Stomach (tissue), 8 donors: ENCODE measurements at regions not wholly inside any gene's neighbourhood (a gene's known extent, or its start where the extent isn't known, plus 50 kb on each side); places are given as distances from the start of the nearest gene placed in this dataset.

Experiments used
- DNase-seq, 2 donors: peaks; one replicate each; pipeline versions ENCODE4 v3.0.0 to v3.0.0-alpha.2; 2013 to 2019
- H3K27ac ChIP-seq, 5 donors: fragments of 200-600 bp in 4 of 5; sonication (generic) in 4 of 5; one replicate each; pipeline ENCODE4 v1.5.1; 2013 to 2019; ENCODE audit warnings: mild to moderate bottlenecking in 1 of 5, moderate library complexity in 1 of 5
- H3K27me3 ChIP-seq, 3 donors: fragments of 200-600 bp; sonication (generic); one replicate each; pipeline ENCODE4 v1.5.1; 2017 to 2019; ENCODE audit warnings: mixed run types in 1 of 3
- H3K36me3 ChIP-seq, 4 donors: fragments of 200-600 bp; sonication (generic); 1 replicate in 3 of 4; 2 replicates in 1 of 4; pipeline ENCODE4 v1.5.1; 2016 to 2019
- H3K4me1 ChIP-seq, 4 donors: fragments of 200-600 bp; sonication (generic); one replicate each; pipeline ENCODE4 v1.5.1; 2016 to 2019
- H3K4me3 ChIP-seq, 4 donors: fragments of 200-600 bp; sonication (generic) in 3 of 4; one replicate each; pipeline ENCODE4 v1.5.1; 2016 to 2019; ENCODE audit warnings: mild to moderate bottlenecking in 1 of 4
- H3K9me3 ChIP-seq, 4 donors: fragments of 200-600 bp; sonication (generic); one replicate each; pipeline ENCODE4 v1.5.1; 2016 to 2019
- CTCF ChIP-seq, 7 experiments: fragments of 450-650 bp in 4 of 7; fragments of 200-600 bp in 3 of 7; sonication (generic) in 3 of 7; IDR thresholded peaks; one replicate each; pipeline ENCODE4 v1.5.1; 2016 to 2019; ENCODE audit warnings: antibody characterized with exemption in 7 of 7, control low read depth in 2 of 7, mild to moderate bottlenecking in 1 of 7
- EP300 ChIP-seq: sonication (generic); formaldehyde crosslinking; IDR thresholded peaks from one replicate; pipeline ENCODE4 v1.6.1; 2017; ENCODE audit warnings: antibody characterized with exemption
- POLR2A ChIP-seq, 4 donors: fragments of 450-650 bp; IDR thresholded peaks; one replicate each; pipeline ENCODE4 v1.6.1; 2016; ENCODE audit warnings: antibody characterized with exemption in 4 of 4, control low read depth in 2 of 4, mild to moderate bottlenecking in 1 of 4, moderate library complexity in 1 of 4
- POLR2AphosphoS5 ChIP-seq, 3 donors: sonication (generic); formaldehyde crosslinking; IDR thresholded peaks; one replicate each; pipeline ENCODE4 v1.6.1; 2016; ENCODE audit warnings: antibody characterized with exemption in 3 of 3
- whole genome bisulfite sequencing, 5 donors: extraction: QIAGEN DNeasy Blood & Tissue Kit in 3 of 5; methylation state at CpG; one replicate each; pipeline versions ENCODE4 v1.1.5 to v1.1.7; 2013 to 2018; 5-methylcytosine and 5-hydroxymethylcytosine counted together
- intact Hi-C: fragments of 100-400 bp; cut with DNase I; formaldehyde crosslinking; loops from one replicate; pipeline ENCODE4 v1.15.1; 2023; ENCODE audit warnings: low total_unique reads
- donor health status: healthy with polysubstance abuse.
- donor health status: Bipolar disorder and iron deficiency.
- donor health status: healthy.

- intact Hi-C loops: no loop called here
- H3K4me1 ChIP-seq: no peaks in the 10 kb centered on the region
- no peak overlapping the region for H3K4me3 ChIP-seq
- WGBS, 5 donors: 52 to 74% (median 59%) methylated on average over 1 of the region's 1 CpG
- no peak for DNase-seq
- TF ChIP-seq POLR2A (IDR thresholded peaks at IDR 0.05) (no peak), POLR2AphosphoS5 (IDR thresholded peaks at IDR 0.05) (no peak), EP300 (no peak)
- H3K36me3 ChIP-seq: no peaks in the 10 kb centered on the region
- H3K27me3 ChIP-seq: no peaks in the 10 kb centered on the region
- no peak overlapping the region for H3K27ac ChIP-seq
- H3K9me3 ChIP-seq: no peaks in the 10 kb centered on the region
Measured at GRCh38 chr2:13462464-13462863, 745.7 kb downstream of the TRIB2 start.

GRCh38 chr2:13466076-13466475 lies 749.3 kb downstream of the TRIB2 start:
- DNase-seq: no peak
- no peaks in the 10 kb centered on the region for H3K27me3 ChIP-seq
- 48 to 59% (median 52%) methylated on average over 2 of the region's 2 CpGs for WGBS, 5 donors
- intact Hi-C loops: no loop called here
- H3K36me3 ChIP-seq: no peaks in the 10 kb centered on the region
- H3K9me3 ChIP-seq: no peaks in the 10 kb centered on the region
- TF ChIP-seq POLR2AphosphoS5 (IDR thresholded peaks at IDR 0.05): no peak
- TF ChIP-seq POLR2A (IDR thresholded peaks at IDR 0.05): no peak
- no peak for TF ChIP-seq CTCF (IDR thresholded peaks at IDR 0.05)
- no peak for TF ChIP-seq EP300
- no peak overlapping the region for H3K4me3 ChIP-seq
- no peaks in the 10 kb centered on the region for H3K4me1 ChIP-seq
- H3K27ac ChIP-seq: no peak overlapping the region

- 42 to 69% (median 54%) methylated on average over 4 of the region's 4 CpGs for WGBS, 5 donors
- Histone ChIP-seq H3K9me3 (peaks cover 0 to 6% (median 3%) of the 10 kb centered on the region in 4 donors), H3K36me3 (no peaks in the 10 kb centered on the region), H3K4me1 (no peaks in the 10 kb centered on the region), H3K27ac (no peak overlapping the region), H3K4me3 (no peak overlapping the region), H3K27me3 (no peaks in the 10 kb centered on the region)
- intact Hi-C loops: no loop called here
- DNase-seq: no peak
- TF ChIP-seq POLR2A (IDR thresholded peaks at IDR 0.05) (no peak), EP300 (no peak), CTCF (IDR thresholded peaks at IDR 0.05) (no peak), POLR2AphosphoS5 (IDR thresholded peaks at IDR 0.05) (no peak)
Measured at GRCh38 chr2:13474538-13474937, 757.8 kb downstream of the TRIB2 start.

GRCh38 chr2:13480057-13480456 lies 763.3 kb downstream of the TRIB2 start:
- intact Hi-C loops: no loop called here
- no peak overlapping the region for H3K4me3 ChIP-seq
- H3K4me1 ChIP-seq: no peaks in the 10 kb centered on the region
- no peak overlapping the region for H3K27ac ChIP-seq
- TF ChIP-seq POLR2A (IDR thresholded peaks at IDR 0.05) (no peak), POLR2AphosphoS5 (IDR thresholded peaks at IDR 0.05) (no peak), EP300 (no peak), CTCF (IDR thresholded peaks at IDR 0.05) (no peak)
- H3K36me3 ChIP-seq: no peaks in the 10 kb centered on the region
- DNase-seq: no peak
- WGBS, 5 donors: 48 to 75% (median 60%) methylated on average over 1 of the region's 1 CpG
- no peaks in the 10 kb centered on the region for H3K27me3 ChIP-seq
- H3K9me3 ChIP-seq: peaks cover 0 to 6% (median 3%) of the 10 kb centered on the region in 4 donors

GRCh38 chr2:13481201-13481600 lies 764.5 kb downstream of the TRIB2 start:
- no peaks in the 10 kb centered on the region for H3K36me3 ChIP-seq
- intact Hi-C loops: no loop called here
- no peak overlapping the region for H3K4me3 ChIP-seq
- H3K27ac ChIP-seq: no peak overlapping the region
- H3K27me3 ChIP-seq: no peaks in the 10 kb centered on the region
- no peaks in the 10 kb centered on the region for H3K4me1 ChIP-seq
- 88 to 90% (median 89%) methylated on average over 6 of the region's 6 CpGs for WGBS, 5 donors
- H3K9me3 ChIP-seq: no peaks in the 10 kb centered on the region
- DNase-seq: no peak
- TF ChIP-seq CTCF (IDR thresholded peaks at IDR 0.05) (no peak), EP300 (no peak), POLR2AphosphoS5 (IDR thresholded peaks at IDR 0.05) (no peak), POLR2A (IDR thresholded peaks at IDR 0.05) (no peak)
